Occipital lobe (tissue), 1 donor: ENCODE measurements at regions not wholly inside any gene's neighbourhood (a gene's known extent, or its start where the extent isn't known, plus 50 kb on each side); places are given as distances from the start of the nearest gene placed in this dataset.

Source experiments
- DNase-seq: peaks from one replicate; lab custom pipeline; 2025; lab: John Stamatoyannopoulos, UW

DNA sequence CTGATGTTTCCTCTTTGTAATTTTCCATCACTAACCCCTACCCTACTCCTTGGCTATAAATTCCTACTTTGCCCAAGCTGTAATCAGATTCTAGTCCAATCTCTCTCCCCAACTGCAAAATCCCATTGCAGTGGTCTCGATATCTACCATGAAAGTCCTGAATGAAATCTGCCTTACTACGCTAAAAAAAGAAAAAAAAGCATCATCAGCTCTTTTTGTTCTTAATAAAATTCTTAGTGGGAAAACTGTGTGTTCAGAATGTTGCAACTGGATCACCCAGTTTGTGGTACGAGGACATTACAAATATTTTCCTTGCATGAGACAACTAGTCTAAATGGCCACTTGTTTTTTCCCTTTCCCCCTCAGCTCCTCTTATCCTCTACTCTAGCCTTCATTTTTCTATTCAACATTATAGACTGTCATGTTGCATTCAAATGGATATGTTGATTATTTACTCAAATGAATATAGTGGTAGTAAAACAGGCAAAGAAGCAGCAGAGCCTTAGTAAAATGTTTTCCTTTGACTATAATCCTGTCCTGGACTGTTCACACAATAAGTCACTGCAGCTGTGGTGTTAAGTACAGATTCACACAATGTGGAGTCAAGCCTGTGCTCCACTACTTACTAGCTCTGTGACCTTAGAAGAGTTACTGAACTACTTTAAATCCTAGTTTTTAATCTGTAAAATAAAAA, 527.1 kb upstream of the MARCKS start:
- no peak for DNase-seq

DNA sequence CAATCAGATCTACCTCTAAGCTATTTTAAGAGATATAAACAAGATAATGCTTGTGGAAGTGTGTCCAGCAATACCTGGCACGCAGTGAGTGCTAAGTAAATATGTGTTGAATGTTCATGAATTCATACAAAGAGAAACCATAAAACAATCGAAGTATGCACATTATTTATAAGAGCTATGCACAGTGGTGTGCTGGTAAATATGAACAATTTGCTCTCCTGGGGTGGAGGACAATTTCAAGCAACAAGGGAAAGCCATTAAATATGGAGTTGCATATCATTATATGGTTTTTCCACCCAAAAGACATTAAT, 526.6 kb upstream of the MARCKS start:
- no peak for DNase-seq

DNA sequence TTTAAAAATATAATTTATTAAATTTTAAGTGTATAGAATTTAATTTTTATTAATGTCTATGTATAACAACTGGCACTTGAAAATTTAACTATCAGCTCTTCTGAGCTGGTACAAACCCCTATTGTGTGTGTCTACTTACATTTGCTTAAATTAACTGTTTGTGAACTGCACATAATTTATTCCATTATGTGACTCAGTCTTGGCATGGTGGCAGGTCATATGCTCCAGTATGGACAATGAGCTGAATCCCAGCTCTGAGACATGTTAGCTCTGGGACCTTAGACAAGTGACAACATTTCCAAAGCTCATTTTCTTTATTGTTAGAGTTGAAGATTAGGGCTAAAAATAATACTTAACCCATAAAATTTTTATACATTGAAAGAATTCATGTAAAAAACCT, 526.1 kb upstream of the MARCKS start:
- DNase-seq: no peak

DNA sequence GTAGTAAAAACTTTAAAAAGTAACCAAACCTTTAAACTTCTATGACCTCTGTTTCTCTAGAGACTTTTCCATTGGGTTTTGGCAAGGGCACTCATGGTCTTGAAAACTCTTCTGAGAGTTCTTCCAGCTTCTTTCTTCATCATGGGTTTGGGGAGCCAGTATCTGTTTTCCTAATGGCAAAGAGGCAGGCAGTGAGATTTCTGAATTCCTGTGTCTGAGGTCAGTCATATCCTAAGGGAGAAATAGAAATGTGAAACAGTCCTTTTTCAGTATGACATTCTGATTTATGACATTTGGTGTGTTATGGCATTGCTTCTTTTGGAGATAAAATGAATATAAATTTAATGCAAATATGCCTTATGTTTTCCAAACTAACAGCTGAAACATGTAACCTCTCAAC, 518.5 kb upstream of the MARCKS start:
- no peak for DNase-seq

DNA sequence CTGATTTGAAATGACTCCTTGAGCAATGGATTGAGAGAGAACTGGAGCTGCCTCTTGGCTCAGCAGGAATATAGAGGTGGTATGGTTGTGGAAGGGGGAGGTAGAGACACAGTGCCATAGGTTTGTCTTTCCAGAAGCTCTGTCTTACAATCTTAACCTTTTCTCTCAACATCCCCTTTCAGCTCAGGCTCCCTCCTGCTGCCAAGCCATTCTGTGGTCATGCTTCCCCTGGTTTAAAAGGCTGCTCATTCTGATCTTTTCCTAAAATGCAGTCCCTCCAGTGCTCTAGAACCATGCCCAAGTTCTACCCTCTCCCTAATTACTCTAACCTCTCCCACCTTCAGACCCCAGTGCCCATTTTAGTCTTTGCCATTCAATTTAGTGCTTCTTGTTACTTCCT, 517.9 kb upstream of the MARCKS start:
- DNase-seq: no peak

DNA sequence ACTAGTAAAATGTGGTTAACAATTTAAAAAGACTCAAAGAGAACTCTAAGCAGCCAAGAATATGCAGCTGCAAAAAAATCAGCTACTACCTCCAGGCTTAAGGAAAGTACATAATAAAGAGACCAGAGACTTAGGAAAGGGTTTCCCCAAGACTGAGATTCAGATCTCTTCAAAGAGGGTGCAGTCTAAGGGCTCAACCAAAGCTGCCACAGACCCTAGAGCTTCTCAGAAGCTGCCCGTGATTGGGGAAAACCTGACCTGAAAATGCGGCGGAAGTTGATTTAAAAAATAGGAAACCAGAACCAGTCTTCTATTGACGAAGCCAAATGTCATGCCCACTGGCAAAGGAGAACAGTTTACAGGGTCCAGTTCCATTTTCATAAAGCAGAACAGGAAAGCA, 516.8 kb upstream of the MARCKS start:
- DNase-seq: no peak

DNA sequence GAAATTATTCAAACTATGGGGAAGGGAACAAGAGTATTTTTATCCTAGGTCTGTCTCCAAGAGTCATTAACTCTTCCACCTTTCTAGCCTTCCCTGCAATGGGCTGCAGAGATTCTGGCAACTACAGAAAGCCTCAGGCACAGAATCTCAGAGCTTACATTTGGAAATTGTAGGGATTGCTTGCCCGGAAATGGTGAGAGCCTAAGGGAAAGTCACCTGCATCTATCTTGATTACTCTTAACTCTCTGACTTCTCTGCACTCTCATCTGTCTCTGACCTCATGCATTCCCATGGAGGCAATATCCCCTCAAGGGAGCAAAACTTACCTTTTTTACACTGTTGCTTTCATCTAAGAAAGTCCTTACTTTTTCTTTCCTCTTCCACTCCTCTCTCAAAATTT, 513.2 kb upstream of the MARCKS start:
- no peak for DNase-seq

DNA sequence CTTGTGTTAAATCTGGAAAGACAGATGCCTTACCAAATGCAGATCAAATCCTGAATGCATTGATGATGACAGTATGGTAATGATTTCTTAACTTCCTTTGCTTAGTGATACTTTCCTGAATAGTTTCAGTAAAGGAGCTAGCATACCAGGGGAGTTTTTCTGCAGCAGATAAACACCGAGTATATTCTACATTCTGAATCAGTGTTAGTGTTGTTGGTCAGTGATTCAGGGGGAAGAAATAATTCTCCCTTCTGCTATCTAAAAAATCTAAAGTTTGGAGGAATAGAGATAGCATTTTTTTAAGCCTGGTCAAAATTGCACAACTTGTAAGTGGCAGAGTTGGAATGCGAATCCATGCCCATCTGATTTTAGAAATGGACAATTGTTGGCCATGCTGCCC, 512.2 kb upstream of the MARCKS start:
- DNase-seq: no peak

DNA sequence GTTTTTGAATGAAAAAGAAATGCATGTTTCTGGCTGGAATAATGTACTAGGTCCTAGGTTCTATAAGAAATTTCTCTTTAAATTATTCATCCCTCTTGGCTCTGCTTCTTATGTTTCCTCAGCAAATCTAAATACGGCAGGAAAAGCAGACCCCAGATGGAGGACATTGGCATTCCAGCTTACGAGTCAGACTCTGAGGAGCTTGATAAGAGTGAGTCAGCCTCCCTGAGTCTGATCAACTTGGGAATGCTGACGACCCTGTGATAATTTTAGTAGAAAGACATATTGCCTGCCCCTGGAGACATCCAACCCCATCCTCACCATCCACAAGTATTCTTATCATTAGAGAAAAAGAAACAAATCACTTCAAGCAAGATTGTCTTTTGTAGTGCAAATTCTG, 509.7 kb upstream of the MARCKS start:
- no peak for DNase-seq

DNA sequence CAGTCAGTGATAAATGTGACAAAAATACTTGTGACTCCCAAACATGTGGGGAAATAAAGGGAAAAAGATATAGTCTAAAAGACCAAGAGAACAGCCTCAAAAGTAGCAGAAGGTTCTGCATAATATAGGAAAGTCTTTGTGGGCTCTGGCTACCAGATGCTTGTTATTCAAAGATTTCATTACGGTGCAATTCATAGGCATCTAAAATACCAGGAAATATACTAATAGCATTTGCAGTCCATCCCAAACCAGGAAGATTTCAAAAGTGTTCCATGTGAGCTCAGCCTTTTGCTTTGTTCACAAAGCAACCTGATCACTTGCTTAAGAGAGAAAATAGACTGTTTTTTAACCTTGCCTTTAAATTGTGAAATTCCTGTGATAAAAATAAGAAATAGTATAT, 506.7 kb upstream of the MARCKS start:
- DNase-seq: no peak

DNA sequence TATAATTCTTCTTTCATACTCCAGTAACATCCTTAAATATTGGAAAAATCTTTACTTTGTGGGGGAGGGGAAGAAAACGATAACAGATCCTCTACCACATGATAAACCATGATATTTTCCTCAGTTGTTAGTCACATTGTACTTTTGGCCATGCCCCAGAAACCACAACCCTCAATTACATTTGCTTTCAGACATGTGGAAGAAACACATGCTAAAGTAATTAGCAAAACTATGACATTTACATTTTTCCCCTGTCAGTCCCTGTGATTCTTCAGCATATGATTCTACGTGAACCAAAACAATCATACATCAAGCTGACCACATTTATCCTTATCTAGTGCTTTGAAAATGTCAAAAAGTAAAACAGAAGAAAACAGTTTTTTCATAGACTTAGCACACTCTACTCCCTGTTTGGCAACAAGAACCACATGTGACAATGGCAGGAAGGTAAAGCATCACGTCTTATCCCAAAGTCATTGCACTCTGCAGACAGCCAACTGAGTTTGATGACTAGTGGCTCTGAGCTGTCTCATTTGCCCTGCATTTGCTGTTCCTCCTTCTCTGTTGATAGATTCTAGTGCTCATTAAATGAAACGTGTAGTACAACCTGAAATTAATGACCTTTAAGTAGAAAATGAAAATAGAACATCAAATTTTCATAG, 505.8 kb upstream of the MARCKS start:
- no peak for DNase-seq

DNA sequence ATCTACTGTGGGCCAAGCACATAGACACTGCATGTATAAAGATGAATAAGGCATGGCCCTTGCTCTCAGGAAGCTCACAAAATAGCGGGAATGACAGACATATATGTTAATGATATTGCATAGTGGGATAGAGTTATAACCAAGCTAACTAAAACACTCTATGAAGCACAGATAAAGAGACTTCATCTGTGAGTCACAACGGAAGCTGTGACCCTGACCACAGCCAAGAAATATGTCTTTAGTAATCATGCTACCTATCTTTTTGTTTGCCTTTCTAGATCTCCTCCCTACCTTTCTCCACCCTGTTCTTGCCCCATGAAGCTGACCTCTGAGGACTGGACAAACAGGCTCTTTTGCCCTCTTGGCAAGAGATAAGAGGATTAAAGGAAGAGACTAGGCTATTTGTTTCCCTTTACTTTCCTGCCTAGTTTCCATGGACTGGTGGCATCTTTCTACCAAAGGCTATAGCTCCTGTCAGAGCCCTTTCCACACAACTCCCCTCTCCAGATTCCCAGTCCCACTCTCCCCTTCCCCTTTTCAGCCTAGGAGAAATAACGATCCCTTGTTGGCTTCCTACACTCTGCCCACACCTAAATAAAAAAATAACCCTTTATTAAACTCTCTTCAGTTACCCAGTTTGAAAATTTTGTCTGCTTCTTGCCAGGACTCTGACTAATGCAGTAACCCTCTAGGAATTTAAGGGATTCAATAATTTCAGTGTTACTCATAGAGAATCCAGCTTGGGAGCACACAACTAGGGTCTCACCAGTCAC, 504.9 kb upstream of the MARCKS start:
- no peak for DNase-seq

DNA sequence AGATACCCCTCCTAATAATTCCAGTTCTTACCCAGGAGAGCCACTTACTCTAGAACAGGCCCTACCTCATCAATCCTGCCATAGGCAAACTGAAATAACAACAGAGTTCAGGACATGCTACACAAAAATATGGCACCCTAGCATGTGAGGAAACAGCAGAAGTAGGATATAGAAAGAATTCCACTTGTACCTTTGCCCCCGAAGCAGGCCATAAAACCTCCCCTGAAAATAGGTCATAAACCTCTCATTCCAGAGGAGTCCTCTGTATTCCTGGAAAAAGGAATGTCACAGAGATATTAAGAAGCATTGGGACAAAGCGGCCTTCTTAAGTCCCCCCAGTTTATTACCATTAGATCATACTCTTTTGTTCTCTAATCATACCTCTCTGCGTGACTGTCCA, 504.3 kb upstream of the MARCKS start:
- no peak for DNase-seq

DNA sequence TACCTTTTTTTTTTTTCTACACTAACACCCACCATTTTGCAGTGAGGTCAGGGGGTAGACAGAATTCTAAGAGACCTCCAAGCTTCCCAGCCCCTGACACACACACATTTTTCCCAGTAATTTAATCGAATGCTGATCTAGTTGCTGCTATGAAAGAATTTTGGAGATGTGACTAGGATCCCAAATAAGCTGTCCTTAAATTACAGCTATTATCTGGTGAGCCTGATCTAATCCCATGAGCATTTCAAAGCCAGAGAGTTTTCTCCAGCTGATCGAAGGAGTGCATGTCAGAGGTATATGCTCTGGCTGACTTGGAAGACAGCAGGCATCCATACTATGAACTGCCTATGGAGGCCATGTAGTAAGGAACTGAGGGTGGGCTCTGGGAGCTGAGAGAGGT, 503.8 kb upstream of the MARCKS start:
- no peak for DNase-seq

DNA sequence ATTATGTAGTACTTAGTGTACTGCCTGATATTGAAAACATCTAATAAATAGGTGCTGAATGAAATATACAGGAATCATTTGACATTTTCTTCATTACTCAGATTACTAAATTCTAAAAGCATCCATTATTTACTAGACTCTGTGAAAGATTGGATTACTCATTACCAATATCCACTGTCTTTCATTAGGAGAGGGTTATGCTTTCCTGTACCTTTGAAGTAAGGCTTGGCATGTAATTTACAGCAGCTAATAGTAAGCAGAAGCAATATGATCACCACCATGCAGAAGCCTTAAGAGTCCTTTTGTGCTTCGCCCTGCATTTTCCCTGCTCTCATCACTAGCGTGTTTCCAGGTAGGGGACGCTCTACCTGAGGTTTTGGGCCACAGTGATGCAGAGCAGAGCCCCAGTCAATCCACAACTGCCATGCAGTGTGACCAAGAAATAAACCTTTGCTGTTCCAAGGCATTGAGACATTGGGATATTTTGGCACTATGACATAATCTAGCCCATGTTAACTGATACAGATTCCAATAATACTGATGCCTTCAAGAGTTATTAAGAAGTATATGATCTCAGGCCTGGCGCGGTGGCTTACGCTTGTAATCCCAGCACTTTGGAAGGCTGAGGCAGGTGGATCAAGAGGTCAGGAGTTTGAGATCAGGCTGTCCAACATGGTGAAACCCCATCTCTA, 502.8 kb upstream of the MARCKS start:
- no peak for DNase-seq

DNA sequence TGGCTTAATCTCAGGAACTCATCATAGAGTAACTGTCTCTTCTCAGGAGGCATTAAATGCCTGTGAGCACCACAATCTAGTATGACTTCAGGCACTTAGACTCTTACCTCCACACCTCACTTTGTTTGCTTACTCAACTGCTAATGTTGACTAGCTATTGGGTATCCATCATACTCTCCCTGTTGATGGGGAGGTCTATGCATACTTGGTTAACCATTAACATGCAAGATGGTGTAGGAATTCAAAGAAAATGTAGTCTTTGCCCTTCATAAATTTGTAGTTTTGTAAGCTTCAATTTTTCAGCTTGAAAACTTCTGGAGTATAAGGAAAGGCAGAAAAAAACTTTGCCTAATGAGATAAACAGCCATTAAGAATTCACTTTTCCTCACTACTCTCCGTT, 501.0 kb upstream of the MARCKS start:
- DNase-seq: no peak

DNA sequence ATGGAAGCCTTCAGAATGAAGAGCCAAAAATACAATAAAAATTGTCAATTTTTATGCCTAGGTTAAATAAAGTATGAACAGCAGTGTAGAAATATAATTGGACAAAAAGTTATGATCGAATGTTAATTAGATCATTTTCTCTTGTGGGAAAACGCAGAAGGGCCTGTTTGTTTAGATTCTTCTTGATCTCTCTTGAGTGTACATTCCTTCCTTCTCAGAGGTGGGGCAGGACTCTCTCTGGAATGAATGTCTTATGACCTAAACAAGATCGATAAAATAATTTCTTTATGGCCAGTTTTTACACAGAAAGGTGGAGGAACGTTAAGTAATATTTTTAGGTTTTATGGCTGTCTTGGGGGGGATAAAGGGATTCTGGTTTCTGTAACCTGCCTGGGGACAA, 500.1 kb upstream of the MARCKS start:
- DNase-seq: no peak

DNA sequence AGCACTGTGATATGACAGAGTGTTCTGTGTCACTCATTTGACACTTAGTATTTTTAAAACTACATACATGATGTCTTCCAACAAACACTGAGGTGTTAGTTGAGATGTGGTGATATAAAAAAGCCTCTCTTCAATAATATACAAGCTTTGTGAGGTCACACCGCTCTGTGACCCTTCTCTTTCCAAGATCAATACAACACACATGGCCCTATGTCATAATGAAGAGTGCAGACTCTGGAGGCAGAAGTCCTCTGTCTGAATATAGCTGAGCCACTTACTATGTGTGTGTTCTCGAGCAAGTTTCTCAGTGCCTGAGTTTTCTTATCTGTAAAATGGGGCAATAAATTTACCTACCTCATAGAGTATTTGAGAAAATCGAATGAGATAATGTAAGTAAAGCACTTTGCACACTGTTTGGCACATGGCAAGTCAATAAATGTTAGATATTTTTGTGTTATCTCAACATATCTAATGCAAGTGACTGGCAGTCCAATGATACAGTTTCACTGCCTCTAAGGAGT, 499.0 kb upstream of the MARCKS start:
- no peak for DNase-seq

DNA sequence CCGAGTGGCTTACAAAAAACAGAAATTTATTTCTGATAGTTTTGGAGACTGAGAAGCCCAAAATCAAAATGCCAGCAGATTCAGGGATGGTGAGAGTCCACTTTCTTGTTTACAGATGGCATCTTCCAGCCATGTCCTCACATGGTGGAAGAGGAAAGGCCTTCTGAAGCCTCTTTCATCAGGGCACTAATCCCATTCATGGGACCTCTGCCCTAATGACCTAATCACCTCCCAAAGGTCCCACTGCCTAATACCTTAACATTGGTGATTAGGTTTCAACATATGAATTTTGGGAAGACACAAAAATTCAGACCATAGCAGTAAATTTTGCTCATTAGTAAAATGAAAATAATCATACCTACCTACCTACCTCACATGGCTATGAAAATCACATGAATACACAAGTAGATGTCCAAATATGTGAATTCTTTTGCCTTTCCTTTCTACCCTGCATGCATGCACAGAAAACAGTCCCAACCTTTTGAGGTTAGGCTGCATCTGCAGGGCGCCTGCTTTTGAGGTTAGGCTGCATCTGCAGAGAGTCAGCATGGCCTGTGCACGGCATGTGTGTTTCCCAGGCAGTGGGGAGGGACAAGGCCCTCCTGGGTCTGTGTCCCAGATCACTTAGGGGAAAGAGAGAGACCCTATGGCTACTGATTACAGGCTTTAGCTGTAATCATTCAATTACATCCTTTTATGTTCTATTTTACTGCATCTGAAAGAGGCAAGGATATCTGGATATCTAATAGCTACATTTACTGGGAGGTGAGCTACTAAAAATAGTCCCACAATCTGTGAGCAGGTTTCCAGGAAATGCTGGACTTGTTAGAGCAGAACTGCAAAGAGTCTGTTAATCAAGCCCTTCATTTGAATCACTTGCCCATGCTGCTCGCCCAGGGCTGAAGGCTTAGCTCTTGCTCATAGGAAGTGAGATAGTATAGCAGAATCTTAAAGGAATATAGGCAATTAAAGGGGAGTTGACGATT, 497.7 kb upstream of the MARCKS start:
- DNase-seq: no peak

DNA sequence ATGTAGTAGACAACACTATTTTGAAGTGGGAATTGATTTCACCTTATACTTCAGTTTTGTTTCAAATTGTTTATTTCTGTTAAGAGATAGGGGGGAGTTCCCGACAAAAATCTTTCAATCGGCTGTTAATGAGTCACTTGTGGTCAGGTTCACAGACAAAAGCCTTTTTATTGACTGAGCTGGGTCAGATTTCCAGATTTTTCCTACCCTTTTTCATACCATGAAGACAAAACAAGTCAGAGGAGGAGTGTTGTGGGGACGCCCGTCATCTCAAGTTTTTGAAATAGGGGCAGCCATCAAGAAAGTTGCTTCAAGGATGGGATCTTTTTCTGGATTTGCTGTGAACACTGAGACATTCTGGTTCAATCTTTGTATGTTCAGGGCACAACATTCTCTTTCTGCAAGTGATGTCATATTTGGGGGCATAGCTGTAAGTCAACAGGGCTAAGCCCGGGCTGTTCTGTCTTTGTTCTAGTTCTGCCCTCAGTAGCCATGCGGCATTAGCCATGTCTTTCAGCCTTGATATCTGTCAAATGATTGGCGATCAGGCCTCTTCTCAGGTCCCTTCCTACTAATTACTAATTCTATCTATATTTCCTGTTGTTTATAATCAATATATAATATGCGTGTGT, 496.0 kb upstream of the MARCKS start:
- no peak for DNase-seq
